Right cardiac atrium (tissue), 5 donors: ENCODE measurements at regions not wholly inside any gene's neighbourhood (a gene's known extent, or its start where the extent isn't known, plus 50 kb on each side); places are given as distances from the start of the nearest gene placed in this dataset.

Experiments
- ATAC-seq, 2 donors: fragments of 200-7000 bp; cut with Tn5 transposase; one replicate each; pipeline versions ENCODE4 v1.8.0 to v1.9.1; 2020; ENCODE audit warnings: moderate library complexity in 2 of 2, mild to moderate bottlenecking in 1 of 2
- DNase-seq, 3 donors: peaks; one replicate each; pipeline ENCODE4 v3.0.0-alpha.2; 2020
- H3K27ac ChIP-seq: one replicate; pipeline ENCODE4 v1.5.1; 2013; ENCODE audit warnings: mild to moderate bottlenecking, low read length, control low read depth, moderate library complexity
- H3K27me3 ChIP-seq: one replicate; pipeline ENCODE4 v1.6.1; 2013; ENCODE audit not compliant: control insufficient read depth, insufficient read depth
- H3K4me1 ChIP-seq: one replicate; pipeline ENCODE4 v1.6.1; 2013; ENCODE audit warnings: low read length; ENCODE audit not compliant: control insufficient read depth, insufficient read depth
- H3K4me3 ChIP-seq: one replicate; pipeline ENCODE4 v1.5.1; 2013; ENCODE audit warnings: low read length, control low read depth
- H3K9me3 ChIP-seq: one replicate; pipeline ENCODE4 v1.6.1; 2013; ENCODE audit warnings: low read length; ENCODE audit not compliant: control insufficient read depth
- WGBS: extraction: QIAGEN DNeasy Blood & Tissue Kit; methylation state at CpG from one replicate; pipeline ENCODE4 v1.1.7; 2013; 5-methylcytosine and 5-hydroxymethylcytosine counted together
- intact Hi-C, 4 donors: fragments of 100-400 bp; cut with DNase I; formaldehyde crosslinking; loops; one replicate each; pipeline versions ENCODE4 v1.11.0 to v1.14.0; 2022 to 2023
- donor health status: healthy with polysubstance abuse.
- donor health status: DM: no; HTN: yes; CAD: no.
- donor health status: DM: no; HTN: no; CAD: no.
- donor health status: DM: no; HTN: yes; CAD: no; lungs with severe emphysema.
- donor health status: DM: yes; HTN: yes; CAD: no.

DNA sequence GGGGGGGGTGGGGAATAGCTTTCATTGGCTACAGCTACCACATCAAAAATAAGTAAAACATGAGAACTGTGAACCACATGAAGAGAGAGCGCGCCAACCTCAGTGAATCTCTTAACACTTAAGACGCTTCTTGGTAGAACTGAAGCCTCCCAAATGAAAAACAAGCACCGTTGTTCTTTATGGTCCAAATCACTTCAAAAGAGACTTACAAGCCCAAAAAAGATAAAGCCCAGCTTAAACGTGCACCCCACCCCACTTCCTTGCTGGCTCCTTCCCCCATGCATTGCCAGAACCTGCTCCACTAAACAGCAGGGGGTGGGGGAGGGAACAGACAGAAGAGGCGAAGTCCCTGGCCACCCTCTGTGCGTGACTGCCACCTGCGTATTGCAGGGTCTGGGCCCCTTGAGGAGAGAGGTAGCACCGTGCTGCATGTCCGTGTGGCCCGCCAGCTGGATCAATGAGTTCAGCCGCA, 479.1 kb downstream of the FOXO1 start:
- Histone ChIP-seq H3K4me3 (no peak overlapping the region), H3K27ac (no peak overlapping the region), H3K27me3 (no peaks in the 10 kb centered on the region), H3K9me3 (no peaks in the 10 kb centered on the region), H3K4me1 (peaks cover 3% of the 10 kb centered on the region)
- intact Hi-C loops, result no loop called here
- ATAC-seq (no peak), DNase-seq (no peak)
- WGBS, result 88% methylated on average over 12 of the region's 12 CpGs

DNA sequence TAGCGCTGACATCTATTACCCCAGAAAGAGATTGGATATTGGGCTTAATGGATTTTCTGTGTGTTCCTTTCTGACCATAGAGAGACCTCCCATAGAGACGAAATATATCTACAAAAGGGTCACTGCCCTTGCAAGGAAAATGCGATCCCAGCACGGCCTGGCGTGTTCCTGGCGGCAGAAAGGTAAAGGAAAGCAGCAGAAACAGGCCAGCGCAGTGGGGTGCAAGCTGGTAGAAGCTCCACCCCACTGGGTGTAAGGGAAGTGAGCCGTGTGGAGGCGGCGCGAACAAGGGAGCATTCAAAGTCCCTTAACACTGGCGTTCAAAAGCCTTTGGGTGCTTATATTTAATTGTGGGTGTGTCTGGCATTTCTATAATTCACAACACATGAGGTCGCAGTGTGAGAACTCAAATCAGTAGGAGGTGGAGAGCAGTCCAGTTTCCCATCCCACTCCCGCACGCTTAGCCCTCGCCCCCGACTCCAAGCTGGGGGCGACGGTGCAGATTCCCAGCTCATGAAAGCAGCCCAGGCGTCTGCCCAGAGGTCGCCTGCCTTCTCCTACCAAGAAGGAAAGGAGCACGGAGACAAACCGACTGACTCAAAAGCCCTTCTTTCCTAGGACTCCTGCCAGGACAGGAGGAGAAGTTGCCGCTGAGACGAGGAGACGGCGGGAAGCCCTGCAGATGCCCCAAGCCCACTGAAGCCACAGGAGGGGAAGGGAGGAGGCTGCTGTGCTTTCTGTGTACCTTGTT, 478.4 kb downstream of the FOXO1 start:
- H3K27ac ChIP-seq, result no peak overlapping the region
- WGBS, result 85% methylated on average over 27 of the region's 27 CpGs

DNA sequence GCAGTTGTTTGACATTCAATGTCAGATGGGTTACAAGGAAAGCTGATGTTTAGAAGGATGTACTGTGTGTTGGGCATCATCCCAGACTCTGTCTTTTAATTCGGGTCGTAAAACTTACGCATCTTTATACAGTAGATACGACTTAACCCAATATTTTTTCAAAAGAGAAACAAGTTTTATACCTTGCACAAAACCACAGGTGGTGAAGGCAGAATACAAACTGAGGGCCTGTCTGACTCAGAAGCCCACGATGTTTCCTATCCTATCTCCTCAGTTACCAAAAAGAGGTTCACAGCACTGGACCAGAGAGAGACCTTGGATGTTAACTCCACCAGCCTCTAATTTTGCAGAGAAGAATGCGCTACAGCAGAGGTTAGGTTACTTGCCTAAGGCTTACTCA, 477.0 kb downstream of the FOXO1 start:
- no peak overlapping the region for H3K4me3 ChIP-seq
- no peak for DNase-seq
- intact Hi-C loops, result no loop called here
- H3K27me3 ChIP-seq, result no peaks in the 10 kb centered on the region
- WGBS, result 94% methylated on average over 6 of the region's 6 CpGs
- H3K27ac ChIP-seq, result peak overlapping the region; percentile 14
- H3K4me1 ChIP-seq, result peaks cover 8% of the 10 kb centered on the region
- no peak for ATAC-seq
- H3K9me3 ChIP-seq, result no peaks in the 10 kb centered on the region

More for the DNA sequence above, 478.4 kb downstream of the FOXO1 start:
- H3K4me1 ChIP-seq, result peaks cover 5% of the 10 kb centered on the region
- peak in 1 of 3 donors; percentile 52 for DNase-seq
- ATAC-seq, result no peak
- no peak overlapping the region for H3K4me3 ChIP-seq
- no peaks in the 10 kb centered on the region for H3K9me3 ChIP-seq
- intact Hi-C loops, result no loop called here
- no peaks in the 10 kb centered on the region for H3K27me3 ChIP-seq

DNA sequence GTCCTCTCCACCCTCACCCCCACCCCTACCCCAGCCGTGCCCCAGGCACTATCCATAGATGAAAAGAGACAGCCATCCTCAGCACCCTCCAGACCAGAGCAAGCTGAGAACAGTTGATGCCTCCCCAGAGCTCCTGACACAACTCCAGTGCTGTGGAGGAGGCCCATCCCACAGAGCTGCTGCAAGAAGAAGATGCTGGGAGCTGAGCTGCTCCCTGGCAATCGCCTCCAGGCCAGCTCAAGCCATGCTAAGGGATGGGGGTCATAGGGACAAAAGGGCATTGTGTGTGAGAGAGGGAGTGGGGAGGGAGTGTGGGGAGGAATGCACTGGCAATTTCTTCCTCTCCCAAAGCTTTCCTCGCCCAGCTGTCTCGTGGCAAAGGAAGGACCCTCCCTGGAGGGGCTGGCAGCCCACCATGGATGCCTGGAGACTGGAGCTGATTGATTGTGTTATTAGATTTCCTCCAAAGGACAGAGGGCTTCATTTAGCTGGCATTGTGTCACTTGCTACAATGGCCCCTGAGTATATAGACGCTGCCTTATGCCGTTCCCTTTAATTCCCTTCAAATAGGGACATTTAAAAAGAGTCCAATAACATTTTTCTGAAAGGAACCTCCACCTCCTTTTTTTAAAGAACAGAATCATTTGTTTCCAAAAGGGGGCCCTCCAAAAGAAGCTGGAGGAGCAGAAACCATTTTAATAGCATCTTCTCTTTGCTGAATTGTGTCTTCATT, 476.4 kb downstream of the FOXO1 start:
- Histone ChIP-seq H3K27me3 (no peaks in the 10 kb centered on the region), H3K4me1 (peaks cover 9% of the 10 kb centered on the region), H3K27ac (peak overlapping the region; percentile 47), H3K4me3 (no peak overlapping the region), H3K9me3 (no peaks in the 10 kb centered on the region)
- intact Hi-C loops, result loop anchor here in 1 of 4 donors (10.0 kb wide), 1 partner anchor 405 kb away; no protein-coding TSS in a partner anchor
- DNase-seq (peak; percentile 53 to 74 (median 67)), ATAC-seq (peak; percentile 34 to 39)
- WGBS, result 64% methylated on average over 6 of the region's 6 CpGs

DNA sequence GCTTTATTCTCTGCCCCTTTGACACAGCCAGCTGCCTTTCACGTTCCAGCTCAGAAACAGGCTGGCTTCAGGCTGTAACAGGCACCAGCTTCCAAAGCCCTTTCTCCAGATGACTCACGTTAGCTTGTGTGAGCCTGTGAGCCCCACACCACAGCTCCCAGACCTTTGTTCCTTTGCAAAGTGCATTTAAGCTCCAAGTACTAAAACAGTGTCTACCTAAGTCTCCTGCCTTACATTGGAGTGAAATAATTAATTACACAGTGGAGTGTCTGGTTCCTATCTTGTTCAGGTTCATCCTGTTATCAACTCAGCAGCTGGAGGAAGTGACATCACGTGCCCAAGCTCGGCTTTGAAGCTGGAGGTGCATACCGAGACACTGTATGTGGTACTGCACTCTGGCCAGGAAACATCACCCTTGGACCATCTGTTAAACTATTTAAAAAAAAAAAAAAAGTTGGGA, 475.8 kb downstream of the FOXO1 start:
- Histone ChIP-seq H3K9me3 (no peaks in the 10 kb centered on the region), H3K4me1 (peaks cover 9% of the 10 kb centered on the region)

DNA sequence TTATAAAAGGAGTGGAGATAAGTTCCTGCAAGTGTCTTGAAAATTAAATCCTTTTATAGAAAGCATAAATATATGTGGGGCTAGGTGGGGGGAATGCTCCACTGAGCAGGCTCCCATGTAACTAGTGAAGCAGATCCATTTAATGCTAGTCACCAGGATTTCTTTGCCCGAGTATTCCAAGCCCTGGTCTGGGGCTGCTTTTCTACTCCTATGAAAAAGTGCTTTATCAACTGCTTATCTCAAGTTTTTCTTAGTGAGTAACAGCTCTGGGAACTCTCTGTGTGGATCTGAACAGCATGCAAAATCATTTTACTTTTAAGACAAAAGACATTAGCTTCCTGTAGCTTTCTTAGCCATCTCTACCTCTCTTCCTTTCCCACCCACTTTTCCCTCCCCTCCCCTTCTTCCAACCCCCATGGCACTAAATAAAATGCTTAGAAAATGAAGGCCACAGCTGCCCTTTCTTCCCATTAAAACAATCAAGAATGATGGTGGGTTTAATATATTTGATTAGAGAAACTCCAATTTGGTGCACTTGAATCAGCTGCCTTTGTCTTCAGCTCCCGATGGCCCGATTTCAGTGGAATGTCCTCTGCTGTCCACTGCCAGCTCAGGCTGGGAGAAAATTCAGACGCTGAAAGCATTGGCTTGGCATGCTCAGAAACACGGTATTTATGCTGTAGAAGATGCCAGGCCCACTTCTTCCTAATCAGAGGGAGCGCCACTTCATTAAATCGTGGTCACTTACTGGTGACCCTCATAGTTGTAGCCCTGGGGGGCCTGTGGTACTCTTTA, 475.1 kb downstream of the FOXO1 start:
- Histone ChIP-seq H3K9me3 (no peaks in the 10 kb centered on the region), H3K27me3 (no peaks in the 10 kb centered on the region), H3K4me1 (peaks cover 9% of the 10 kb centered on the region), H3K27ac (peak overlapping the region; percentile 64), H3K4me3 (no peak overlapping the region)
- DNase-seq (no peak), ATAC-seq (peak; percentile 25 to 27)
- 23% methylated on average over 7 of the region's 7 CpGs for WGBS
- intact Hi-C loops, result loop anchor here in 1 of 4 donors (10.0 kb wide), 1 partner anchor 407 kb away; no protein-coding TSS in a partner anchor

More for the DNA sequence above, 475.8 kb downstream of the FOXO1 start:
- H3K27ac ChIP-seq, result peak overlapping the region; percentile 47
- H3K4me3 ChIP-seq, result no peak overlapping the region
- H3K27me3 ChIP-seq, result no peaks in the 10 kb centered on the region
- peak; percentile 51 to 75 (median 54) for DNase-seq
- intact Hi-C loops, result loop anchor here in 1 of 4 donors (10.0 kb wide), 1 partner anchor 406 kb away; no protein-coding TSS in a partner anchor
- ATAC-seq, result peak; percentile 59 to 66
- WGBS, result 16% methylated on average over 5 of the region's 5 CpGs

DNA sequence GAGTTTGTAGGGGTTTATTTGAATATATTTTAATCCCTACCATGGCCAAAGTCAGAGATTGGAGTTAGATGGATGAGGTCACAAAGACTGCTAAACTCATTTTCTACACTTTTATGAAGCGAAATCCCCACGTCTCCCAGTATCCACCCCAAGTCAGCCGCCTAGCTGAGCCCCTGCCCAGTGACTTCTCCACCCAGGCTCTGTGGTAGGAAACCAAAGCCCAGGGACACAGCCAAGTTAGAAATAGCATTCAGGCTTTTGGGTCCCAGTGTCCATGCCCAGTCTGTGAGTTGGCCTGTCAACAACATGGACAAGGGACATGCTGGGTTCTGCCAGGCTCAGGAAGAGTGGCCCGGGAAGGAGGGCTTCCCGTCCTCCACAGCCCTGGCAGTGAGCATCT, 474.0 kb downstream of the FOXO1 start:
- peak in 1 of 3 donors; percentile 59 for DNase-seq
- peak in 1 of 2 donors; percentile 32 for ATAC-seq

DNA sequence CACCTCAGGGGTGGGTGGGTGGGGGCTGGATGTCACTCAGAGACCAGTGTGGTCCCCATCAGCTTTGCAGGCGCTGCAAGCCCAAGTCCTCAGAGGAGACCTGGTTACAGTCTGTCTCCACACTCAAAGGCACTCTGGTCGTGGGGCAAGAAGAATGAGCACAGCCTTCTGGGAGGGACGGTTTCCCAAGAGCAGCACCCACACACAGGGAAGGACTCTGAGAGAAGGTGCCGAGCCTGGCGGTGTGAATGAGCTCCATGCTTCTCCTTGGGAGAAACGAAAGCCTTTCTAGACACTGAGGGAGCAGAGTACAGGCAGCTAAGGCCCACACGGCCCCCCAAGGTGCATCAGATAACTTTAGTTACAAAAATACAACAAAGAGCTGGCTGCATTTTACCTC, 473.6 kb downstream of the FOXO1 start:
- intact Hi-C loops, result loop anchor here in 1 of 4 donors (10.0 kb wide), 1 partner anchor 408 kb away; no protein-coding TSS in a partner anchor
- DNase-seq (peak in 2 of 3 donors; percentile 30 to 58), ATAC-seq (peak in 1 of 2 donors; percentile 11)
- no peaks in the 10 kb centered on the region for H3K27me3 ChIP-seq
- H3K4me1 ChIP-seq, result peaks cover 9% of the 10 kb centered on the region
- 67% methylated on average over 7 of the region's 7 CpGs for WGBS
- H3K9me3 ChIP-seq, result no peaks in the 10 kb centered on the region
- peak overlapping the region; percentile 73 for H3K27ac ChIP-seq
- no peak overlapping the region for H3K4me3 ChIP-seq

More for the DNA sequence above, 474.0 kb downstream of the FOXO1 start:
- Histone ChIP-seq H3K27ac (peak overlapping the region; percentile 53), H3K27me3 (no peaks in the 10 kb centered on the region), H3K4me1 (peaks cover 9% of the 10 kb centered on the region), H3K9me3 (no peaks in the 10 kb centered on the region), H3K4me3 (no peak overlapping the region)
- 80% methylated on average over 5 of the region's 5 CpGs for WGBS
- intact Hi-C loops, result loop anchor here in 1 of 4 donors (10.0 kb wide), 1 partner anchor 408 kb away; no protein-coding TSS in a partner anchor

DNA sequence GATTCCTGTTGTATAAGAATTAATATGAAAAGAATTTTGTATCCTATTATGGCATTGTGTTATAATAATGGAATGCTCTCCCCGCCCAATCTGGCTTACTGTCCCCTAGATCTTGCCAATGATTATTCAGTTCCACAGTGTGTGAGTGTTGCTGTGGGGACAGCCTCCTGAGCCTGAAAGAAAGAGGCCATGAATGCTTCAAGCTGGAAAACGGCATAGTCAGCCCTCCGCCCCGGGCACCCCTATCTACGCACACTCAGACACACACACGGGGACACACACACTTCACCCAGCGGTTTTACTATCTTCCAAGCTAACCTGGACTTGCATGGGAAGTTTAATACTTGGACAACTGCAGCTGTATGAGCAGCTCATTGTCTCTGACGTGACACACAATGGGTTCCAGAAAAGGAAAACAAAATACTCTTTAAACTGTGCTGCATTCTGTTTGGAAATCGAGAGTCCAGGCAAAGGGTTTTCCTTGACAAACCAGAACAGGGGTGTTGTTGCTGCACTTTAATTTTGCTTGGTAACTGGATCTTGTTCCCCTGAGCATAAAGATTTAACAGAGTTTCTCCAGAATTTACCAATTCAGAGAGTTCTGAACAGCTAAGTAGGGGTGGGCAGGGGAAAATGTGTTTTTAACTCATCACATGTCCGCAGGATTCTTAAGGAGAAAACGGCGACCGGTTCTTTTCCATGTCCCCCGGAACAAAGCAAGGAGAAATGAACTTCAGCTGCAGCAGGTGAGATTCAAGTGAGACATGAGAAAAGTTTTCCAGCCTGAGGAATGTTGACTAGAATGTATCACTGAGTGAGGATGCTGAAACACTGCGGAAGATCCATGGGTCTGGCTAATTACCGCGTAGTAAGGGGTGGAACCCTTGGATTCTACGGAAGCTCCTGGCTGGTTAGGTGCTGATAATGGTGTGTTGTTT, 472.9 kb downstream of the FOXO1 start:
- ATAC-seq (peak; percentile 54 to 80), DNase-seq (peak; percentile 30 to 65 (median 54))
- 56% methylated on average over 18 of the region's 18 CpGs for WGBS
- H3K27me3 ChIP-seq, result no peaks in the 10 kb centered on the region
- peak overlapping the region; percentile 94 for H3K27ac ChIP-seq
- intact Hi-C loops, result loop anchor here in 1 of 4 donors (10.0 kb wide), 1 partner anchor 409 kb away; no protein-coding TSS in a partner anchor
- H3K4me1 ChIP-seq, result peaks cover 9% of the 10 kb centered on the region
- H3K9me3 ChIP-seq, result no peaks in the 10 kb centered on the region
- H3K4me3 ChIP-seq, result no peak overlapping the region
